Stimulated activated naive CD8-positive, alpha-beta T cell treated with anti-CD3 and anti-CD28 coated beads, Interleukin-15, Interleukin-2, amounts not matched to agents 100 ng/mL and 50 ng/mL, for 24 hours (primary cell): ENCODE measurements at regions not wholly inside any gene's neighbourhood (a gene's known extent, or its start where the extent isn't known, plus 50 kb on each side); places are given as distances from the start of the nearest gene placed in this dataset.

Experiments used
- H3K27ac Mint-ChIP-seq: one replicate; pipeline ENCODE4 v1.8.0; 2021; ENCODE audit warnings: mild to moderate bottlenecking, mixed read lengths
- H3K27me3 Mint-ChIP-seq: one replicate; pipeline ENCODE4 v1.8.0; 2021; ENCODE audit warnings: mixed read lengths
- H3K36me3 Mint-ChIP-seq: one replicate; pipeline ENCODE4 v1.8.0; 2021; ENCODE audit warnings: low read depth, mixed read lengths
- H3K4me1 Mint-ChIP-seq: one replicate; pipeline ENCODE4 v1.8.0; 2021; ENCODE audit warnings: low read depth, mixed read lengths
- H3K4me3 Mint-ChIP-seq: one replicate; pipeline ENCODE4 v1.8.0; 2021; ENCODE audit warnings: mild to moderate bottlenecking, mixed read lengths
- H3K9me3 Mint-ChIP-seq: one replicate; pipeline ENCODE4 v1.8.0; 2021; ENCODE audit warnings: mixed read lengths

GRCh38 chr12:30874455-30875321, 51.9 kb upstream of the TSPAN11 start:
- no peak overlapping the region for H3K27ac Mint-ChIP-seq
- H3K9me3 Mint-ChIP-seq = no peaks in the 10 kb centered on the region
- no peaks in the 10 kb centered on the region for H3K4me1 Mint-ChIP-seq
- no peak overlapping the region for H3K4me3 Mint-ChIP-seq
- no peaks in the 10 kb centered on the region for H3K27me3 Mint-ChIP-seq
- H3K36me3 Mint-ChIP-seq = no peaks in the 10 kb centered on the region

GRCh38 chr12:30870491-30871265, 55.9 kb upstream of the TSPAN11 start:
- Mint-ChIP-seq H3K36me3 (no peaks in the 10 kb centered on the region), H3K4me3 (no peak overlapping the region), H3K4me1 (no peaks in the 10 kb centered on the region), H3K27me3 (peaks cover 3% of the 10 kb centered on the region), H3K27ac (no peak overlapping the region), H3K9me3 (no peaks in the 10 kb centered on the region)

- Mint-ChIP-seq H3K4me3 (no peak overlapping the region), H3K27me3 (peaks cover 18% of the 10 kb centered on the region), H3K4me1 (no peaks in the 10 kb centered on the region), H3K27ac (no peak overlapping the region), H3K9me3 (no peaks in the 10 kb centered on the region), H3K36me3 (no peaks in the 10 kb centered on the region)
Observed at GRCh38 chr12:30867415-30867814, 59.1 kb upstream of the TSPAN11 start.

GRCh38 chr12:30866256-30866655, 60.3 kb upstream of the TSPAN11 start:
- H3K4me1 Mint-ChIP-seq = no peaks in the 10 kb centered on the region
- no peak overlapping the region for H3K27ac Mint-ChIP-seq
- H3K9me3 Mint-ChIP-seq = no peaks in the 10 kb centered on the region
- H3K36me3 Mint-ChIP-seq = no peaks in the 10 kb centered on the region
- H3K4me3 Mint-ChIP-seq = no peak overlapping the region
- H3K27me3 Mint-ChIP-seq = peaks cover 18% of the 10 kb centered on the region

- Mint-ChIP-seq H3K36me3 (no peaks in the 10 kb centered on the region), H3K27me3 (peaks cover 18% of the 10 kb centered on the region), H3K4me1 (no peaks in the 10 kb centered on the region), H3K4me3 (no peak overlapping the region), H3K27ac (no peak overlapping the region), H3K9me3 (no peaks in the 10 kb centered on the region)
Observed at GRCh38 chr12:30863839-30864238, 62.7 kb upstream of the TSPAN11 start.

- peaks cover 18% of the 10 kb centered on the region for H3K27me3 Mint-ChIP-seq
- H3K36me3 Mint-ChIP-seq = no peaks in the 10 kb centered on the region
- H3K4me3 Mint-ChIP-seq = no peak overlapping the region
- H3K4me1 Mint-ChIP-seq = no peaks in the 10 kb centered on the region
- H3K9me3 Mint-ChIP-seq = no peaks in the 10 kb centered on the region
- no peak overlapping the region for H3K27ac Mint-ChIP-seq
Observed at GRCh38 chr12:30862486-30862885, 64.1 kb upstream of the TSPAN11 start.

GRCh38 chr12:30859226-30859625, 67.3 kb upstream of the TSPAN11 start:
- Mint-ChIP-seq H3K4me1 (no peaks in the 10 kb centered on the region), H3K36me3 (no peaks in the 10 kb centered on the region), H3K27ac (no peak overlapping the region), H3K27me3 (peaks cover 1% of the 10 kb centered on the region), H3K4me3 (no peak overlapping the region), H3K9me3 (no peaks in the 10 kb centered on the region)

GRCh38 chr12:30858471-30858870, 68.1 kb upstream of the TSPAN11 start:
- Mint-ChIP-seq H3K27me3 (no peaks in the 10 kb centered on the region), H3K27ac (no peak overlapping the region), H3K36me3 (no peaks in the 10 kb centered on the region)

GRCh38 chr12:30853561-30854133, 72.9 kb upstream of the TSPAN11 start:
- H3K9me3 Mint-ChIP-seq = no peaks in the 10 kb centered on the region
- H3K36me3 Mint-ChIP-seq = no peaks in the 10 kb centered on the region
- peaks cover 18% of the 10 kb centered on the region for H3K4me1 Mint-ChIP-seq
- H3K27me3 Mint-ChIP-seq = no peaks in the 10 kb centered on the region
- H3K27ac Mint-ChIP-seq = no peak overlapping the region
- no peak overlapping the region for H3K4me3 Mint-ChIP-seq

More at GRCh38 chr12:30858471-30858870, 68.1 kb upstream of the TSPAN11 start:
- no peaks in the 10 kb centered on the region for H3K9me3 Mint-ChIP-seq
- H3K4me3 Mint-ChIP-seq = no peak overlapping the region
- no peaks in the 10 kb centered on the region for H3K4me1 Mint-ChIP-seq

- peaks cover 18% of the 10 kb centered on the region for H3K4me1 Mint-ChIP-seq
- no peaks in the 10 kb centered on the region for H3K9me3 Mint-ChIP-seq
- H3K36me3 Mint-ChIP-seq = no peaks in the 10 kb centered on the region
- no peaks in the 10 kb centered on the region for H3K27me3 Mint-ChIP-seq
- no peak overlapping the region for H3K27ac Mint-ChIP-seq
- H3K4me3 Mint-ChIP-seq = peak overlapping the region; percentile 85
Observed at GRCh38 chr12:30850684-30851083, 75.9 kb upstream of the TSPAN11 start.

GRCh38 chr12:30847259-30847658, 79.3 kb upstream of the TSPAN11 start:
- Mint-ChIP-seq H3K4me1 (peaks cover 18% of the 10 kb centered on the region), H3K9me3 (no peaks in the 10 kb centered on the region), H3K4me3 (no peak overlapping the region), H3K36me3 (no peaks in the 10 kb centered on the region), H3K27ac (no peak overlapping the region), H3K27me3 (no peaks in the 10 kb centered on the region)

GRCh38 chr12:30846776-30847175, 79.8 kb upstream of the TSPAN11 start:
- H3K4me1 Mint-ChIP-seq = peaks cover 15% of the 10 kb centered on the region

GRCh38 chr12:30845676-30846075, 80.9 kb upstream of the TSPAN11 start:
- Mint-ChIP-seq H3K27me3 (no peaks in the 10 kb centered on the region), H3K4me1 (peaks cover 7% of the 10 kb centered on the region), H3K27ac (no peak overlapping the region), H3K9me3 (no peaks in the 10 kb centered on the region), H3K36me3 (no peaks in the 10 kb centered on the region), H3K4me3 (no peak overlapping the region)

More at GRCh38 chr12:30846776-30847175, 79.8 kb upstream of the TSPAN11 start:
- no peaks in the 10 kb centered on the region for H3K36me3 Mint-ChIP-seq
- H3K9me3 Mint-ChIP-seq = no peaks in the 10 kb centered on the region
- H3K27me3 Mint-ChIP-seq = no peaks in the 10 kb centered on the region
- H3K4me3 Mint-ChIP-seq = no peak overlapping the region
- H3K27ac Mint-ChIP-seq = no peak overlapping the region

GRCh38 chr12:30843211-30843610, 83.3 kb upstream of the TSPAN11 start:
- Mint-ChIP-seq H3K27me3 (peaks cover 4% of the 10 kb centered on the region), H3K4me3 (no peak overlapping the region)

GRCh38 chr12:30840715-30841114, 85.8 kb upstream of the TSPAN11 start:
- Mint-ChIP-seq H3K36me3 (no peaks in the 10 kb centered on the region), H3K4me1 (no peaks in the 10 kb centered on the region), H3K9me3 (no peaks in the 10 kb centered on the region), H3K27me3 (peaks cover 20% of the 10 kb centered on the region), H3K27ac (no peak overlapping the region), H3K4me3 (no peak overlapping the region)

More at GRCh38 chr12:30843211-30843610, 83.3 kb upstream of the TSPAN11 start:
- Mint-ChIP-seq H3K36me3 (no peaks in the 10 kb centered on the region), H3K9me3 (no peaks in the 10 kb centered on the region), H3K4me1 (no peaks in the 10 kb centered on the region), H3K27ac (no peak overlapping the region)
